ENCODE measurements at regions not wholly inside any gene's neighbourhood (a gene's known extent, or its start where the extent isn't known, plus 50 kb on each side); places are given as distances from the start of the nearest gene placed in this dataset.

- no peak overlapping the region for H3K9ac ChIP-seq (ENCODE audit: low read length)
- H3K27ac ChIP-seq (ENCODE audit: low read depth, low read length) = no peak overlapping the region
- H3K4me3 ChIP-seq (ENCODE audit: low read depth, low read length) = no peak overlapping the region
- peaks cover 40% of the 10 kb centered on the region for H3K9me3 ChIP-seq (ENCODE audit: control insufficient read depth, insufficient read depth, low read depth, low read length)
- no peaks in the 10 kb centered on the region for H3K4me1 ChIP-seq (ENCODE audit: control insufficient read depth, insufficient read depth, low read length)
- peaks cover 6% of the 10 kb centered on the region; the same call in 1 of the 2 replicates for H3K27me3 ChIP-seq (ENCODE audit: control insufficient read depth, insufficient read depth, low read length)
- no peaks in the 10 kb centered on the region for H3K36me3 ChIP-seq (ENCODE audit: control insufficient read depth, insufficient read depth, low read length)
Observed at GRCh38 chr12:107826276-107826675, 51.8 kb downstream of the ASCL4 start.

GRCh38 chr12:107829271-107829670 lies 54.8 kb downstream of the ASCL4 start:
- no peaks in the 10 kb centered on the region for H3K36me3 ChIP-seq (ENCODE audit: control insufficient read depth, insufficient read depth, low read length)
- H3K27ac ChIP-seq (ENCODE audit: low read depth, low read length) = no peak overlapping the region
- no peaks in the 10 kb centered on the region for H3K4me1 ChIP-seq (ENCODE audit: control insufficient read depth, insufficient read depth, low read length)
- no peak overlapping the region for H3K4me3 ChIP-seq (ENCODE audit: low read depth, low read length)
- no peak overlapping the region for H3K9ac ChIP-seq (ENCODE audit: low read length)
- H3K9me3 ChIP-seq (ENCODE audit: control insufficient read depth, insufficient read depth, low read depth, low read length) = peaks cover 38% of the 10 kb centered on the region
- peaks cover 19% of the 10 kb centered on the region for H3K27me3 ChIP-seq (ENCODE audit: control insufficient read depth, insufficient read depth, low read length)

- no peak overlapping the region for H3K9ac ChIP-seq (ENCODE audit: low read length)
- H3K4me1 ChIP-seq (ENCODE audit: control insufficient read depth, insufficient read depth, low read length) = no peaks in the 10 kb centered on the region
- H3K9me3 ChIP-seq (ENCODE audit: control insufficient read depth, insufficient read depth, low read depth, low read length) = peaks cover 10% of the 10 kb centered on the region
- H3K36me3 ChIP-seq (ENCODE audit: control insufficient read depth, insufficient read depth, low read length) = no peaks in the 10 kb centered on the region
- H3K27ac ChIP-seq (ENCODE audit: low read depth, low read length) = no peak overlapping the region
- peaks cover 34% of the 10 kb centered on the region for H3K27me3 ChIP-seq (ENCODE audit: control insufficient read depth, insufficient read depth, low read length)
- no peak overlapping the region for H3K4me3 ChIP-seq (ENCODE audit: low read depth, low read length)
Observed at GRCh38 chr12:107832441-107832840, 57.9 kb downstream of the ASCL4 start.

GRCh38 chr12:107840186-107840585 lies 65.7 kb downstream of the ASCL4 start:
- Histone ChIP-seq H3K4me3 (ENCODE audit: low read depth, low read length) (no peak overlapping the region), H3K27me3 (ENCODE audit: control insufficient read depth, insufficient read depth, low read length) (peaks cover 78% of the 10 kb centered on the region), H3K9ac (ENCODE audit: low read length) (no peak overlapping the region), H3K4me1 (ENCODE audit: control insufficient read depth, insufficient read depth, low read length) (0 out of 2 replicates have a peak, but pooled peaks cover 4% of the 10 kb centered on the region), H3K9me3 (ENCODE audit: control insufficient read depth, insufficient read depth, low read depth, low read length) (no peaks in the 10 kb centered on the region), H3K27ac (ENCODE audit: low read depth, low read length) (no peak overlapping the region), H3K36me3 (ENCODE audit: control insufficient read depth, insufficient read depth, low read length) (no peaks in the 10 kb centered on the region)

- no peaks in the 10 kb centered on the region for H3K36me3 ChIP-seq (ENCODE audit: control insufficient read depth, insufficient read depth, low read length)
- H3K4me1 ChIP-seq (ENCODE audit: control insufficient read depth, insufficient read depth, low read length) = 0 out of 2 replicates have a peak, but pooled peaks cover 4% of the 10 kb centered on the region
- H3K4me3 ChIP-seq (ENCODE audit: low read depth, low read length) = peak overlapping the region; percentile 71
- H3K27me3 ChIP-seq (ENCODE audit: control insufficient read depth, insufficient read depth, low read length) = peaks cover 90% of the 10 kb centered on the region
- 0 out of 2 replicates have a peak, but pooled peaks cover under 1% of the 10 kb centered on the region for H3K9me3 ChIP-seq (ENCODE audit: control insufficient read depth, insufficient read depth, low read depth, low read length)
- H3K27ac ChIP-seq (ENCODE audit: low read depth, low read length) = no peak overlapping the region
- H3K9ac ChIP-seq (ENCODE audit: low read length) = peak overlapping the region; percentile 43
Observed at GRCh38 chr12:107843351-107844311, 69.1 kb downstream of the ASCL4 start.

- Histone ChIP-seq H3K27ac (ENCODE audit: low read depth, low read length) (no peak overlapping the region), H3K4me3 (ENCODE audit: low read depth, low read length) (peak overlapping the region; percentile 71), H3K9ac (ENCODE audit: low read length) (peak overlapping the region; percentile 43), H3K4me1 (ENCODE audit: control insufficient read depth, insufficient read depth, low read length) (0 out of 2 replicates have a peak, but pooled peaks cover 4% of the 10 kb centered on the region), H3K27me3 (ENCODE audit: control insufficient read depth, insufficient read depth, low read length) (peaks cover 92% of the 10 kb centered on the region), H3K9me3 (ENCODE audit: control insufficient read depth, insufficient read depth, low read depth, low read length) (peaks cover 3% of the 10 kb centered on the region; the same call in 1 of the 2 replicates), H3K36me3 (ENCODE audit: control insufficient read depth, insufficient read depth, low read length) (no peaks in the 10 kb centered on the region)
Observed at GRCh38 chr12:107844312-107844921, 69.9 kb downstream of the ASCL4 start.

GRCh38 chr12:107845226-107845979 lies 70.9 kb downstream of the ASCL4 start:
- H3K9ac ChIP-seq (ENCODE audit: low read length) = no peak overlapping the region
- H3K27ac ChIP-seq (ENCODE audit: low read depth, low read length) = no peak overlapping the region
- peak overlapping the region; percentile 71 for H3K4me3 ChIP-seq (ENCODE audit: low read depth, low read length)
- peaks cover 3% of the 10 kb centered on the region; the same call in 1 of the 2 replicates for H3K9me3 ChIP-seq (ENCODE audit: control insufficient read depth, insufficient read depth, low read depth, low read length)
- H3K4me1 ChIP-seq (ENCODE audit: control insufficient read depth, insufficient read depth, low read length) = 0 out of 2 replicates have a peak, but pooled peaks cover 4% of the 10 kb centered on the region
- peaks cover 89% of the 10 kb centered on the region for H3K27me3 ChIP-seq (ENCODE audit: control insufficient read depth, insufficient read depth, low read length)
- H3K36me3 ChIP-seq (ENCODE audit: control insufficient read depth, insufficient read depth, low read length) = no peaks in the 10 kb centered on the region

- Histone ChIP-seq H3K9ac (ENCODE audit: low read length) (no peak overlapping the region), H3K36me3 (ENCODE audit: control insufficient read depth, insufficient read depth, low read length) (no peaks in the 10 kb centered on the region), H3K4me3 (ENCODE audit: low read depth, low read length) (no peak overlapping the region), H3K27ac (ENCODE audit: low read depth, low read length) (no peak overlapping the region), H3K9me3 (ENCODE audit: control insufficient read depth, insufficient read depth, low read depth, low read length) (peaks cover 3% of the 10 kb centered on the region; the same call in 1 of the 2 replicates), H3K27me3 (ENCODE audit: control insufficient read depth, insufficient read depth, low read length) (peaks cover 84% of the 10 kb centered on the region), H3K4me1 (ENCODE audit: control insufficient read depth, insufficient read depth, low read length) (0 out of 2 replicates have a peak, but pooled peaks cover 4% of the 10 kb centered on the region)
Observed at GRCh38 chr12:107845980-107846659, 71.6 kb downstream of the ASCL4 start.

GRCh38 chr12:107847430-107847829 lies 72.9 kb downstream of the ASCL4 start:
- no peak overlapping the region for H3K9ac ChIP-seq (ENCODE audit: low read length)
- H3K4me1 ChIP-seq (ENCODE audit: control insufficient read depth, insufficient read depth, low read length) = 0 out of 2 replicates have a peak, but pooled peaks cover 4% of the 10 kb centered on the region
- no peaks in the 10 kb centered on the region for H3K36me3 ChIP-seq (ENCODE audit: control insufficient read depth, insufficient read depth, low read length)
- H3K27ac ChIP-seq (ENCODE audit: low read depth, low read length) = no peak overlapping the region
- peaks cover 3% of the 10 kb centered on the region; the same call in 1 of the 2 replicates for H3K9me3 ChIP-seq (ENCODE audit: control insufficient read depth, insufficient read depth, low read depth, low read length)
- H3K4me3 ChIP-seq (ENCODE audit: low read depth, low read length) = no peak overlapping the region
- H3K27me3 ChIP-seq (ENCODE audit: control insufficient read depth, insufficient read depth, low read length) = peaks cover 74% of the 10 kb centered on the region

GRCh38 chr12:107847830-107848229 lies 73.3 kb downstream of the ASCL4 start:
- H3K4me1 ChIP-seq (ENCODE audit: control insufficient read depth, insufficient read depth, low read length) = 0 out of 2 replicates have a peak, but pooled peaks cover 4% of the 10 kb centered on the region

More at GRCh38 chr12:107847830-107848229, 73.3 kb downstream of the ASCL4 start:
- Histone ChIP-seq H3K4me3 (ENCODE audit: low read depth, low read length) (no peak overlapping the region), H3K36me3 (ENCODE audit: control insufficient read depth, insufficient read depth, low read length) (no peaks in the 10 kb centered on the region), H3K9ac (ENCODE audit: low read length) (no peak overlapping the region), H3K27ac (ENCODE audit: low read depth, low read length) (no peak overlapping the region), H3K27me3 (ENCODE audit: control insufficient read depth, insufficient read depth, low read length) (peaks cover 70% of the 10 kb centered on the region), H3K9me3 (ENCODE audit: control insufficient read depth, insufficient read depth, low read depth, low read length) (peaks cover 3% of the 10 kb centered on the region; the same call in 1 of the 2 replicates)
